Thyroid gland (tissue), 4 donors: ENCODE measurements at regions not wholly inside any gene's neighbourhood (a gene's known extent, or its start where the extent isn't known, plus 50 kb on each side); places are given as distances from the start of the nearest gene placed in this dataset.

Experiments used
- DNase-seq, 2 donors: peaks; one replicate each; pipeline ENCODE4 v3.0.0-alpha.2; 2019
- H3K27ac ChIP-seq, 3 donors: fragments of 200-600 bp; sonication (generic); 1 replicate in 2 of 3; 2 replicates in 1 of 3; pipeline ENCODE4 v1.5.1; 2016 to 2019; ENCODE audit warnings: mild to moderate bottlenecking in 1 of 3, moderate library complexity in 1 of 3
- H3K27me3 ChIP-seq: fragments of 200-600 bp; sonication (generic); one replicate; pipeline ENCODE4 v1.5.1; 2019
- H3K36me3 ChIP-seq, 2 donors: fragments of 200-600 bp; sonication (generic); one replicate each; pipeline ENCODE4 v1.5.1; 2016 to 2019
- H3K4me1 ChIP-seq, 2 donors: fragments of 200-600 bp; sonication (generic); one replicate each; pipeline ENCODE4 v1.5.1; 2017 to 2019
- H3K4me3 ChIP-seq, 3 donors: fragments of 200-600 bp; sonication (generic); replicated peaks in 1 of 3; 1 replicate in 2 of 3; 2 replicates in 1 of 3; pipeline ENCODE4 v1.5.1; 2016; ENCODE audit warnings: mild to moderate bottlenecking in 1 of 3
- H3K9me3 ChIP-seq: fragments of 200-600 bp; sonication (generic); one replicate; pipeline ENCODE4 v1.5.1; 2017
- POLR2A ChIP-seq, 2 donors: fragments of 450-650 bp; IDR thresholded peaks; one replicate each; pipeline ENCODE4 v1.6.1; 2017; ENCODE audit warnings: antibody characterized with exemption in 2 of 2, mild to moderate bottlenecking in 2 of 2, moderate library complexity in 1 of 2
- WGBS, 2 donors: methylation state at CpG; one replicate each; pipeline ENCODE4 v1.1.5; 2017; 5-methylcytosine and 5-hydroxymethylcytosine counted together
- intact Hi-C: fragments of 100-400 bp; cut with DNase I; formaldehyde crosslinking; loops from one replicate; pipeline ENCODE4 v1.15.1; 2023
- TF ChIP-seq, protein P1 (sequence below), 6 experiments: fragments of 200-600 bp in 3 of 6; fragments of 450-650 bp in 3 of 6; sonication (generic) in 3 of 6; IDR thresholded peaks; one replicate each; pipeline ENCODE4 v1.5.1; 2016 to 2019; ENCODE audit warnings: antibody characterized with exemption in 6 of 6, mild to moderate bottlenecking in 2 of 6, inconsistent platforms in 1 of 6, moderate library complexity in 1 of 6

- Histone ChIP-seq H3K36me3 (no peaks in the 10 kb centered on the region), H3K4me1 (no peaks in the 10 kb centered on the region), H3K27ac (no peak overlapping the region), H3K4me3 (no peak overlapping the region), H3K27me3 (no peaks in the 10 kb centered on the region), H3K9me3 (no peaks in the 10 kb centered on the region)
- no peak for TF ChIP-seq POLR2A (IDR thresholded peaks at IDR 0.05)
- TF ChIP-seq, protein P1, sequence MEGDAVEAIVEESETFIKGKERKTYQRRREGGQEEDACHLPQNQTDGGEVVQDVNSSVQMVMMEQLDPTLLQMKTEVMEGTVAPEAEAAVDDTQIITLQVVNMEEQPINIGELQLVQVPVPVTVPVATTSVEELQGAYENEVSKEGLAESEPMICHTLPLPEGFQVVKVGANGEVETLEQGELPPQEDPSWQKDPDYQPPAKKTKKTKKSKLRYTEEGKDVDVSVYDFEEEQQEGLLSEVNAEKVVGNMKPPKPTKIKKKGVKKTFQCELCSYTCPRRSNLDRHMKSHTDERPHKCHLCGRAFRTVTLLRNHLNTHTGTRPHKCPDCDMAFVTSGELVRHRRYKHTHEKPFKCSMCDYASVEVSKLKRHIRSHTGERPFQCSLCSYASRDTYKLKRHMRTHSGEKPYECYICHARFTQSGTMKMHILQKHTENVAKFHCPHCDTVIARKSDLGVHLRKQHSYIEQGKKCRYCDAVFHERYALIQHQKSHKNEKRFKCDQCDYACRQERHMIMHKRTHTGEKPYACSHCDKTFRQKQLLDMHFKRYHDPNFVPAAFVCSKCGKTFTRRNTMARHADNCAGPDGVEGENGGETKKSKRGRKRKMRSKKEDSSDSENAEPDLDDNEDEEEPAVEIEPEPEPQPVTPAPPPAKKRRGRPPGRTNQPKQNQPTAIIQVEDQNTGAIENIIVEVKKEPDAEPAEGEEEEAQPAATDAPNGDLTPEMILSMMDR (IDR thresholded peaks at IDR 0.05) = no peak
- DNase-seq = no peak
- intact Hi-C loops = no loop called here
- whole genome bisulfite sequencing, 2 donors = 84 to 85% methylated on average over 4 of the region's 4 CpGs
These were observed 286.9 kb upstream of the CELF4 start for GRCh38 chr18:37852464-37852863.

- intact Hi-C loops = no loop called here
- no peak for TF ChIP-seq POLR2A (IDR thresholded peaks at IDR 0.05)
- TF ChIP-seq, protein P1 (IDR thresholded peaks at IDR 0.05) = no peak
- Histone ChIP-seq H3K27me3 (no peaks in the 10 kb centered on the region), H3K9me3 (no peaks in the 10 kb centered on the region), H3K4me1 (no peaks in the 10 kb centered on the region), H3K27ac (no peak overlapping the region), H3K36me3 (no peaks in the 10 kb centered on the region), H3K4me3 (no peak overlapping the region)
- 74 to 80% methylated on average over 3 of the region's 3 CpGs for WGBS, 2 donors
- DNase-seq = no peak
These were observed 281.9 kb upstream of the CELF4 start for GRCh38 chr18:37847544-37847943.

- TF ChIP-seq, protein P1 (IDR thresholded peaks at IDR 0.05) = no peak
- TF ChIP-seq POLR2A (IDR thresholded peaks at IDR 0.05) = no peak
- Histone ChIP-seq H3K27ac (no peak overlapping the region), H3K36me3 (no peaks in the 10 kb centered on the region), H3K4me1 (no peaks in the 10 kb centered on the region), H3K4me3 (no peak overlapping the region), H3K27me3 (no peaks in the 10 kb centered on the region), H3K9me3 (no peaks in the 10 kb centered on the region)
- DNase-seq = no peak
- intact Hi-C loops = no loop called here
- WGBS, 2 donors = 45 to 78% methylated on average over 3 of the region's 3 CpGs
These were observed 281.4 kb upstream of the CELF4 start for GRCh38 chr18:37846996-37847395.

GRCh38 chr18:37845498-37845897 is 279.9 kb upstream of the CELF4 start:
- no peak for DNase-seq
- intact Hi-C loops = no loop called here
- Histone ChIP-seq H3K27me3 (no peaks in the 10 kb centered on the region), H3K4me3 (no peak overlapping the region), H3K36me3 (no peaks in the 10 kb centered on the region), H3K9me3 (no peaks in the 10 kb centered on the region), H3K4me1 (no peaks in the 10 kb centered on the region), H3K27ac (no peak overlapping the region)
- no peak for TF ChIP-seq POLR2A (IDR thresholded peaks at IDR 0.05)
- TF ChIP-seq, protein P1 (IDR thresholded peaks at IDR 0.05) = no peak
- whole genome bisulfite sequencing, 2 donors = 47 to 91% methylated on average over 2 of the region's 2 CpGs

DNA sequence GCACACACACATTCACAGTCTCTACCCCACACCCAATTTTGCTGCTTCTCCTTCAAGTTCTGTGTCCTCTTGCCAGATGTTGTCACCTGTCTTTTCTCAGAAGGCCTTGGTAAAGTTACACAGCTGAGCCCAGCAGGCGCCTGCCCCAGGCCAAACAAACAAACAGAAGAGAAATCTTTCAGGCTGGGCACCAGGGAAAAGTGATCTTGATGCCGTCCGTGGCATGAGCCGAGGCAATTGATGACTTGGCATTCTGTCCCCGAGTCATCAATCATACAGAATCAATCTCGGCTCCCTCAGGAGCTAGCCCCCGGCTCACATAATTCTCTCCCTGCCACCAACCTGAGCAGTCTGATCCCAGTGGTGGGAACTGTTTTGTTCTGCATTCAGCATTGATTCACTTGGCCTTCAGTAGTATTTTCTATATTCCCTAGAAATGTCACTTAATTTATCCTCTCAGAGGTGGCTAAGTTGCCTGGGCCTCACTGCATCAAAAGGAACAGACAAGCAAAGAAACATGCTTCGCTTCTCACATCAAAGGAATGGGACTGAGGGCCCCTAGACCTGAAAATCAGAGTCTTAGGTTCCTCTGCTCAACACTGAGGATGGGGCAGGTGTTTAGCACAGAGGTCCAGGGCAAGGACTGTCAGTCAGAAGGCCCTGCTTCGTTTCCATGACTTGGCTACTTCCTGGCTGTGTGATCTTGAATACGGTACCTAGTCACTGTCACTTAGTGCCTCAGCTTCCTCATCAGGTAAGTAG is 278.8 kb upstream of the CELF4 start:
- Histone ChIP-seq H3K4me3 (no peak overlapping the region), H3K9me3 (no peaks in the 10 kb centered on the region), H3K4me1 (no peaks in the 10 kb centered on the region), H3K27ac (no peak overlapping the region), H3K36me3 (no peaks in the 10 kb centered on the region), H3K27me3 (no peaks in the 10 kb centered on the region)
- 67 to 72% methylated on average over 10 of the region's 10 CpGs for WGBS, 2 donors
- intact Hi-C loops = no loop called here
- no peak for TF ChIP-seq POLR2A (IDR thresholded peaks at IDR 0.05)
- TF ChIP-seq, protein P1 (IDR thresholded peaks at IDR 0.05) = no peak
- DNase-seq = no peak
